Upper lobe of left lung (tissue), 6 donors: ENCODE measurements at regions not wholly inside any gene's neighbourhood (a gene's known extent, or its start where the extent isn't known, plus 50 kb on each side); places are given as distances from the start of the nearest gene placed in this dataset.
A peak's percentile ranks its signal among the peaks of the same experiment; 100 is the strongest.

ENCODE experiments used
- ATAC-seq, 2 donors: fragments of 200-7000 bp; cut with Tn5 transposase; one replicate each; pipeline ENCODE4 v1.9.1; 2022; ENCODE audit warnings: mild to moderate bottlenecking in 2 of 2, moderate library complexity in 2 of 2; ENCODE audit not compliant: low FRiP score in 2 of 2
- DNase-seq, 2 donors: peaks; one replicate each; pipeline ENCODE4 v3.0.0-alpha.2; 2019 to 2020
- H3K27ac ChIP-seq, 4 donors: fragments of 200-600 bp; sonication (generic); one replicate each; pipeline ENCODE4 v1.5.1; 2016 to 2019
- H3K27me3 ChIP-seq, 4 donors: fragments of 200-600 bp; sonication (generic); one replicate each; pipeline ENCODE4 v1.5.1; 2017 to 2019
- H3K36me3 ChIP-seq, 4 donors: fragments of 200-600 bp; sonication (generic); one replicate each; pipeline ENCODE4 v1.5.1; 2016 to 2019
- H3K4me1 ChIP-seq, 4 donors: fragments of 200-600 bp; sonication (generic); one replicate each; pipeline ENCODE4 v1.5.1; 2018 to 2019
- H3K4me3 ChIP-seq, 4 donors: fragments of 200-600 bp; sonication (generic); one replicate each; pipeline ENCODE4 v1.5.1; 2017 to 2019; ENCODE audit warnings: mild to moderate bottlenecking in 2 of 4, moderate library complexity in 1 of 4
- H3K9me3 ChIP-seq, 4 donors: fragments of 200-600 bp; sonication (generic); one replicate each; pipeline ENCODE4 v1.5.1; 2018 to 2019
- EP300 ChIP-seq, 4 donors: sonication (generic); formaldehyde crosslinking; IDR thresholded peaks; one replicate each; pipeline ENCODE4 v1.5.1; 2017; ENCODE audit warnings: antibody characterized with exemption in 4 of 4, control low read depth in 2 of 4
- POLR2A ChIP-seq, 4 donors: fragments of 450-650 bp; IDR thresholded peaks; one replicate each; pipeline ENCODE4 v1.5.1; 2016 to 2017; ENCODE audit warnings: antibody characterized with exemption in 4 of 4, mild to moderate bottlenecking in 2 of 4
- POLR2AphosphoS5 ChIP-seq, 2 donors: sonication (generic); formaldehyde crosslinking; IDR thresholded peaks; one replicate each; pipeline ENCODE4 v1.5.1; 2017; ENCODE audit warnings: antibody characterized with exemption in 2 of 2
- WGBS, 2 donors: methylation state at CpG; one replicate each; pipeline ENCODE4 v1.1.5; 2017 to 2018; 5-methylcytosine and 5-hydroxymethylcytosine counted together
- TF ChIP-seq, protein P1 (sequence below), 6 experiments: fragments of 450-650 bp in 4 of 6; fragments of 200-600 bp in 2 of 6; sonication (generic) in 2 of 6; IDR thresholded peaks; one replicate each; pipeline ENCODE4 v1.5.1; 2016 to 2019; ENCODE audit warnings: antibody characterized with exemption in 6 of 6
- donor health status: DM: no; HTN: no; CAD: no; lungs with moderate emphysema.
- donor health status: DM: no; HTN: yes; CAD: no; lungs with severe emphysema.

DNA sequence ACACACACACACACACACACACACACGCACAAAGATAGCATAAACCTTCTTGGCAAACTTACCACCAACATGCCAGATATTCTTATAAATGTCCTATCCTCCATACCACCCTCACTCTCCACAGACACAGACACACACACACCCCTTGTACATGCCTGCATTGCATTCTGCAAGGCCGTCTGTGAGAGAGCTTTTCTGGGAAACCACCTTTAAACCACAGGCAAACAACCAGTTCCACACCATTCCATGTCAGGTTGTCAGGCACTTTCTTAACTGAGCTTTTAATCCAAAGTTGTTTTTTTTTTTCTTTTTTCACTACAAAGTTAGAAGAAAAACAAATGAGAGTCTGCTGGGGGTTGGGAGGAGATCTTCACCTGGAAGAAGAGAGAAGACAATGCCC, 221.1 kb downstream of the C1D start:
- no peak overlapping the region for H3K27ac ChIP-seq
- TF ChIP-seq POLR2AphosphoS5 (IDR thresholded peaks at IDR 0.05) (no peak), EP300 (IDR thresholded peaks at IDR 0.05) (no peak), POLR2A (IDR thresholded peaks at IDR 0.05) (no peak)
- TF ChIP-seq, protein P1, sequence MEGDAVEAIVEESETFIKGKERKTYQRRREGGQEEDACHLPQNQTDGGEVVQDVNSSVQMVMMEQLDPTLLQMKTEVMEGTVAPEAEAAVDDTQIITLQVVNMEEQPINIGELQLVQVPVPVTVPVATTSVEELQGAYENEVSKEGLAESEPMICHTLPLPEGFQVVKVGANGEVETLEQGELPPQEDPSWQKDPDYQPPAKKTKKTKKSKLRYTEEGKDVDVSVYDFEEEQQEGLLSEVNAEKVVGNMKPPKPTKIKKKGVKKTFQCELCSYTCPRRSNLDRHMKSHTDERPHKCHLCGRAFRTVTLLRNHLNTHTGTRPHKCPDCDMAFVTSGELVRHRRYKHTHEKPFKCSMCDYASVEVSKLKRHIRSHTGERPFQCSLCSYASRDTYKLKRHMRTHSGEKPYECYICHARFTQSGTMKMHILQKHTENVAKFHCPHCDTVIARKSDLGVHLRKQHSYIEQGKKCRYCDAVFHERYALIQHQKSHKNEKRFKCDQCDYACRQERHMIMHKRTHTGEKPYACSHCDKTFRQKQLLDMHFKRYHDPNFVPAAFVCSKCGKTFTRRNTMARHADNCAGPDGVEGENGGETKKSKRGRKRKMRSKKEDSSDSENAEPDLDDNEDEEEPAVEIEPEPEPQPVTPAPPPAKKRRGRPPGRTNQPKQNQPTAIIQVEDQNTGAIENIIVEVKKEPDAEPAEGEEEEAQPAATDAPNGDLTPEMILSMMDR (IDR thresholded peaks at IDR 0.05) = no peak
- H3K27me3 ChIP-seq = no peaks in the 10 kb centered on the region
- WGBS, 2 donors = 73 to 80% methylated on average over 2 of the region's 2 CpGs
- H3K4me1 ChIP-seq = peaks cover 3 to 11% (median 5%) of the 10 kb centered on the region in 4 donors
- no peak overlapping the region for H3K4me3 ChIP-seq
- no peaks in the 10 kb centered on the region for H3K9me3 ChIP-seq
- no peak for DNase-seq
- H3K36me3 ChIP-seq = no peaks in the 10 kb centered on the region
- no peak for ATAC-seq

DNA sequence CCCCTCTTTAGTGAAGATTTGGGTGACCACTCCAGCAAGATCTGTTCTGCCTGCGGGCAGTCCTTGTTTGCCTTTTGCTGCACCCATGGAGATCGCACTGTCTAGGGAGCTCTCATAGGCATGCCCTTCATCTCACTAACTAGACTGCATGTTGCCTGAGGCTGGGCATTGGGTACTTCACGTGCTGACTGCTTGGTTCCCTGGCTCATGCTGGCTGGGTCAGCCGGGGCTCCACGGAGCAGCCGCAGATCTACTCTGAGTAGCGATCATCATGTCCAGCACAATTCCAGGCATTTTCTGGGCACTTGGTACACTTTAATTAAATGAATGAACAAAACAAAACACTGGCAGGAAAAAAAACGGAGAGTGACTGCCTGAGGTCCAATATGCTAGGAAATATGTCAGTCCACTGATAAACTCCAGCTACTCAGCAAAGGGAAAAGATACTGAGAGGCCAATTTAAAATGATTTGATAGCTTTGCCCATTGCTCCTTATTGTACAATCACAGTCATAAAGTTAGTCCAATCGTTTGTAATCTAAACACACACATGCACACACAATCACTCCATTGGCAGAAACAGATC, 220.3 kb downstream of the C1D start:
- 64 to 67% methylated on average over 9 of the region's 9 CpGs for WGBS, 2 donors
- peak in 1 of 2 donors; percentile 44 for DNase-seq
- Histone ChIP-seq H3K36me3 (no peaks in the 10 kb centered on the region), H3K9me3 (no peaks in the 10 kb centered on the region), H3K27ac (no peak overlapping the region), H3K27me3 (no peaks in the 10 kb centered on the region), H3K4me1 (peaks cover 3 to 12% (median 6%) of the 10 kb centered on the region in 4 donors), H3K4me3 (no peak overlapping the region)
- no peak for TF ChIP-seq POLR2A (IDR thresholded peaks at IDR 0.05)
- ATAC-seq = peak in 1 of 2 donors; percentile 12

DNA sequence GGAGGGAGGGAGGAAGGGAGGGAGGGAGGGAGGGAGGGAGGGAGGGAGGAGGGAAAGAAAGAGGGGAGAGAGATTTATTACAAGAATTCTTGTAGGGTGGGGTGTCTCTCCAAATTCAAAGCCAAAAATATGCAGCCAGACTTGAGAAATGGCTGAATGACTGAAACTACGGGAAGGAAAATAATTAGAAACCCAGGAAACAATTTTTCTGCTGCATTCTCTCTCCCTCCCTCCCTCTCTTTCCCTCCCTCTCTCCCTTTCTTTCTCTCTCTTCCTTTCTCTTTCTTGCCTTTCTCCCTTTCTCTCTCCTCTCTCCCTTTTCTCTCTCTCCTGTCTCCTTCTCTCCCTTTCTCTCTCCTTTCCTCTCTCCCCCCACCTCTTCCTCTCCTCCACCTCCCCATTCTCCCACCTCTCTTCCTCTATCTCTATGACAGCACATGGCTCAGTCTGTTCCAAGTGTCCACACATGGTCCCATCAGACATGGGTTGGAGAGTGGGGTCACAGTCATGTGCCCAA, 218.7 kb downstream of the C1D start:
- H3K27me3 ChIP-seq = no peaks in the 10 kb centered on the region
- H3K4me1 ChIP-seq = peaks cover 3 to 12% (median 6%) of the 10 kb centered on the region in 4 donors
- DNase-seq = no peak
- 44 to 59% methylated on average over 1 of the region's 1 CpG for WGBS, 2 donors
- H3K27ac ChIP-seq = no peak overlapping the region
- H3K4me3 ChIP-seq = no peak overlapping the region
- TF ChIP-seq EP300 (IDR thresholded peaks at IDR 0.05) (no peak), POLR2A (IDR thresholded peaks at IDR 0.05) (no peak), POLR2AphosphoS5 (IDR thresholded peaks at IDR 0.05) (no peak)
- TF ChIP-seq, protein P1 (IDR thresholded peaks at IDR 0.05) = no peak
- no peaks in the 10 kb centered on the region for H3K9me3 ChIP-seq
- no peaks in the 10 kb centered on the region for H3K36me3 ChIP-seq
- no peak for ATAC-seq

DNA sequence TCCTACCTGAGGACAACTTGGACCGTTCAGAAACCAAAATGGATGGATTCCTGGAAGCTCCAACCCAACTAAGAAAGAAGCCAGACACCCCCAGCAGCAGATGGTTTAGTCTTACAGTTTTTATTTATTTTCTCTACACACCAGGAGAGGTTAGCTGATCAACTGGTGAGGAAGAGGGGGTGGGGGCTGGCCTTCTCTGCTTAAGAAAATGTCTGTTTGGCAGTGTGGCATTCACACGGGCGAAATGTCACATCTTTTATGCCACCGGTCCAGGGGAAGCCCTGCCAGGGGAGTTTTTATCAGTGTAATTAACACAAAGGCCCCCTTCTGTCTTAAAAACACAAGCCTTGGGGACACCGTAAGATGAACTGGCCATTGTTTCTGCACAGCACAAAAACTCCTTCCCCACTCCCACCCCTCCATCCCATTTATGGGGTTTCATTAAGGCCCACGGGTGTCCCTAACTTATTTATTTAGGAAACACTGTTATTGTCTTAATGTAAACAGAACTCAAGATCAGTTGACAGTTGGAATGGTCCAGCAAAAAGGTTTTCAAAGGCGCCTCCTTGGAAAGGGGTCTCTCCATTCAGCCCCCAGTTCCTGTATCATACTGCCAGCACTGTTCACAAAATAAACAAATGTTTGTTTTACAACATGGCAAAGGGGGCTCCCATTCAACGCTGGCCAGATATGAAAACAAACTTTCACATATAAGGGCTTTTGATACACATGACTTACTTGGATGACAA, 217.0 kb downstream of the C1D start:
- H3K9me3 ChIP-seq = no peaks in the 10 kb centered on the region
- WGBS, 2 donors = 53 to 59% methylated on average over 8 of the region's 8 CpGs
- H3K27ac ChIP-seq = peak overlapping the region in 1 of 4 donors; percentile 17
- ATAC-seq = no peak
- peak overlapping the region in 2 of 4 donors; percentile 12 to 14 for H3K4me3 ChIP-seq
- no peak for DNase-seq
- peaks cover 3 to 12% (median 6%) of the 10 kb centered on the region in 4 donors for H3K4me1 ChIP-seq
- TF ChIP-seq POLR2A (IDR thresholded peaks at IDR 0.05) = no peak
- TF ChIP-seq EP300 (IDR thresholded peaks at IDR 0.05) = no peak
- TF ChIP-seq POLR2AphosphoS5 (IDR thresholded peaks at IDR 0.05) = no peak
- TF ChIP-seq, protein P1 (IDR thresholded peaks at IDR 0.05) = no peak
- H3K36me3 ChIP-seq = no peaks in the 10 kb centered on the region
- H3K27me3 ChIP-seq = no peaks in the 10 kb centered on the region

DNA sequence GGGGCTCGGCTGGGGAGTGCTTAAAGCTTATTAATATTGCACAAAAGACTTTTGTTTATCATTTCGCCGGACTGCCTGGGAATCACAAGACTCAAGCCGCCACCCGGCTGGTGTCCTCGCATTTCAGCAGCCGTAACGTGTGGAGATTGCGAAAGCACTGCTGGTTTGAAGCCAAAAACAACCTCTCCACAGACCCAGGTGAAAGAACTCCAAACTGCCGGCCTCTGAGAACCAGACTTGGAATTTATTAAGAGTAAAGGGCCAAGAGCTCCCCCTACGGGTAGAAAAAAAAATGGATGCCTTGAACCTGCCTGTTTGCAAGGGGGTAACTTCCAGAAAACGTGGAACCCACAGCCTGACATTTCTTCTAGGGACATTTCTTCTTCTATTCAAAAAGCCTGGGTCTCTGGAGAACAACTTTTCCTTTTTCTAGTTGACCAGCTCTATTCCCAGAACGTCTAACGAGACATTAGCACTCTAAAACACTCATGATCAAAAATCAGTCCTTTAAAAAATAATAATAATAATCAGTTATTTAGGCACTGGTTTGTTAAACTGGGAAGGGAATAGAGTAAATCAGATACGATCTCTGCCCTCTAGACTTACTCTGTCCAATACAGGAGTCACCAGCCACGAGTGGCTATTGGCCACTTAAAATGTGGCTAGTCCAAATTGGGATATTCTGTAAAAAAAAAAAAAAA, 216.3 kb downstream of the C1D start:
- H3K9me3 ChIP-seq = no peaks in the 10 kb centered on the region
- H3K4me1 ChIP-seq = peaks cover 3 to 12% (median 6%) of the 10 kb centered on the region in 4 donors
- peak; percentile 76 to 87 for ATAC-seq
- TF ChIP-seq POLR2A (IDR thresholded peaks at IDR 0.05) (no peak), EP300 (IDR thresholded peaks at IDR 0.05) (peak in 1 of 4 donors; percentile 48), POLR2AphosphoS5 (IDR thresholded peaks at IDR 0.05) (peak in 1 of 2 donors; percentile 72)
- TF ChIP-seq, protein P1 (IDR thresholded peaks at IDR 0.05) = peak; percentile 43 to 80 (median 70)
- no peaks in the 10 kb centered on the region for H3K36me3 ChIP-seq
- peak in 1 of 2 donors; percentile 92 for DNase-seq
- no peaks in the 10 kb centered on the region for H3K27me3 ChIP-seq
- WGBS, 2 donors = 9 to 17% methylated on average over 14 to 16 of the region's 16 CpGs
- H3K4me3 ChIP-seq = peak overlapping the region in 2 of 4 donors; percentile 12 to 14
- peak overlapping the region in 1 of 4 donors; percentile 17 for H3K27ac ChIP-seq
